HG02678 (cell line): ENCODE measurements at regions not wholly inside any gene's neighbourhood (a gene's known extent, or its start where the extent isn't known, plus 50 kb on each side); places are given as distances from the start of the nearest gene placed in this dataset.
A peak's percentile ranks its signal among the peaks of the same experiment; 100 is the strongest.
"Not testable (repeated sequence)": the region's sequence is repeated elsewhere in the genome, so short reads cannot be mapped to it uniquely, and the experiment has no call there.

ENCODE experiments used
- ATAC-seq: cut with Tn5 transposase; IDR thresholded peaks from one replicate; pipeline ENCODE4 v1.9.1; 2021; ENCODE audit warnings: mild to moderate bottlenecking, moderate library complexity; ENCODE audit not compliant: unreplicated experiment

GRCh38 chr2:62335612-62336011 lies 139.7 kb downstream of the B3GNT2 start:
- ATAC-seq: no peak

GRCh38 chr2:62334440-62335058 lies 138.6 kb downstream of the B3GNT2 start:
- peak; percentile 70 for ATAC-seq

- ATAC-seq: no peak
These were observed 138.1 kb downstream of the B3GNT2 start for GRCh38 chr2:62334009-62334408.

- no peak for ATAC-seq
These were observed 135.0 kb downstream of the B3GNT2 start for GRCh38 chr2:62330959-62331358.

- ATAC-seq: no peak
These were observed 133.9 kb downstream of the B3GNT2 start for GRCh38 chr2:62329797-62330196.

- no peak for ATAC-seq
These were observed 130.8 kb downstream of the B3GNT2 start for GRCh38 chr2:62326735-62327134.

- ATAC-seq: no peak
These were observed 129.5 kb downstream of the B3GNT2 start for GRCh38 chr2:62325398-62325797.

GRCh38 chr2:62321380-62322289 lies 125.7 kb downstream of the B3GNT2 start:
- ATAC-seq: no peak

GRCh38 chr2:62320657-62321357 lies 124.9 kb downstream of the B3GNT2 start:
- no peak for ATAC-seq

- ATAC-seq: not testable (repeated sequence)
These were observed 124.2 kb downstream of the B3GNT2 start for GRCh38 chr2:62320137-62320536.

GRCh38 chr2:62319070-62319469 lies 123.2 kb downstream of the B3GNT2 start:
- no peak for ATAC-seq

GRCh38 chr2:62315476-62315875 lies 119.6 kb downstream of the B3GNT2 start:
- no peak for ATAC-seq

GRCh38 chr2:62314291-62314690 lies 118.4 kb downstream of the B3GNT2 start:
- no peak for ATAC-seq

- peak; percentile 80 for ATAC-seq
These were observed 117.7 kb downstream of the B3GNT2 start for GRCh38 chr2:62313449-62314227.

- ATAC-seq: peak; percentile 48
These were observed 113.7 kb downstream of the B3GNT2 start for GRCh38 chr2:62309465-62310091.

- ATAC-seq: no peak
These were observed 113.2 kb downstream of the B3GNT2 start for GRCh38 chr2:62309081-62309464.

GRCh38 chr2:62307469-62308389 lies 111.8 kb downstream of the B3GNT2 start:
- no peak for ATAC-seq

GRCh38 chr2:62306751-62307468 lies 111.0 kb downstream of the B3GNT2 start:
- ATAC-seq: peak; percentile 46
